Hepatocyte (in vitro differentiated cells): ENCODE measurements at regions not wholly inside any gene's neighbourhood (a gene's known extent, or its start where the extent isn't known, plus 50 kb on each side); places are given as distances from the start of the nearest gene placed in this dataset.

Experiments
- EZH2 ChIP-seq: fragments of 200-600 bp; sonication (generic); IDR thresholded peaks from 2 replicates; pipeline ENCODE4 v1.6.1; 2016; ENCODE audit warnings: antibody characterized with exemption, mild to moderate bottlenecking, borderline replicate concordance
- EZH2phosphoT487 ChIP-seq: fragments of 200-600 bp; sonication (generic); IDR thresholded peaks from one replicate; pipeline ENCODE4 v1.6.1; 2018; ENCODE audit warnings: antibody characterized with exemption, mild to moderate bottlenecking, low read depth, moderate library complexity; ENCODE audit not compliant: unreplicated experiment, severe bottlenecking
- TF ChIP-seq, protein P1 (sequence below): fragments of 200-600 bp; sonication (generic); IDR thresholded peaks from 2 replicates; pipeline ENCODE4 v1.5.1; 2016; ENCODE audit warnings: antibody characterized with exemption, mild to moderate bottlenecking; ENCODE audit not compliant: poor library complexity

DNA sequence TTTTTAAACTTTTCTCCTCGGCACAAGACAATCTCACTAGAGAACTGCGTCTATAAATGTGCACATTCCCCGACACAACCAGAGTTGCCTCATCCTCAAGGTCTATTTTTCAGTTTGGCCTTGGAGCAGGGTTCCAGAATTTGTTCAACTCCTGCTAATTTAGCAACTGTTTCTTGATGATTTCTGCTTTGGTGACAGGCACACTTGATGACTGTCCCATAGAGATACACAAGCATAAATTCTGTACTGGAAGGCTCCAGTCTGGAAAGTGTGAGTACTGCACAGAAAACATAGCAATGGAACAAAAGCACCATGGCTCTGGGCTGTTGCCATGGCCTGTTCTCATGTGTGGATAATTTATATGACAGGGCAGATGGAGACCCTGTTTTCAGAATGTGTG, 379.6 kb upstream of the PDZRN3 start:
- TF ChIP-seq, protein P1, sequence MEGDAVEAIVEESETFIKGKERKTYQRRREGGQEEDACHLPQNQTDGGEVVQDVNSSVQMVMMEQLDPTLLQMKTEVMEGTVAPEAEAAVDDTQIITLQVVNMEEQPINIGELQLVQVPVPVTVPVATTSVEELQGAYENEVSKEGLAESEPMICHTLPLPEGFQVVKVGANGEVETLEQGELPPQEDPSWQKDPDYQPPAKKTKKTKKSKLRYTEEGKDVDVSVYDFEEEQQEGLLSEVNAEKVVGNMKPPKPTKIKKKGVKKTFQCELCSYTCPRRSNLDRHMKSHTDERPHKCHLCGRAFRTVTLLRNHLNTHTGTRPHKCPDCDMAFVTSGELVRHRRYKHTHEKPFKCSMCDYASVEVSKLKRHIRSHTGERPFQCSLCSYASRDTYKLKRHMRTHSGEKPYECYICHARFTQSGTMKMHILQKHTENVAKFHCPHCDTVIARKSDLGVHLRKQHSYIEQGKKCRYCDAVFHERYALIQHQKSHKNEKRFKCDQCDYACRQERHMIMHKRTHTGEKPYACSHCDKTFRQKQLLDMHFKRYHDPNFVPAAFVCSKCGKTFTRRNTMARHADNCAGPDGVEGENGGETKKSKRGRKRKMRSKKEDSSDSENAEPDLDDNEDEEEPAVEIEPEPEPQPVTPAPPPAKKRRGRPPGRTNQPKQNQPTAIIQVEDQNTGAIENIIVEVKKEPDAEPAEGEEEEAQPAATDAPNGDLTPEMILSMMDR: no peak
- no peak for TF ChIP-seq EZH2
- no peak for TF ChIP-seq EZH2phosphoT487
